Hematopoietic multipotent progenitor cell treated with erythropoietin and hydrocortisone succinate and interleukin-3 and kit ligand, for 17 days (in vitro differentiated cells): ENCODE measurements at regions not wholly inside any gene's neighbourhood (a gene's known extent, or its start where the extent isn't known, plus 50 kb on each side); places are given as distances from the start of the nearest gene placed in this dataset.

Experiments
- DNase-seq: peaks from one replicate; pipeline ENCODE4 v3.0.0-alpha.2; 2015; ENCODE audit warnings: low spot score

GRCh38 chr2:8481463-8482009, 200.3 kb upstream of the ID2 start:
- DNase-seq, result no peak

- DNase-seq, result no peak
These were observed 199.4 kb upstream of the ID2 start for GRCh38 chr2:8482432-8482831.

GRCh38 chr2:8484502-8485283, 197.2 kb upstream of the ID2 start:
- no peak for DNase-seq

DNA sequence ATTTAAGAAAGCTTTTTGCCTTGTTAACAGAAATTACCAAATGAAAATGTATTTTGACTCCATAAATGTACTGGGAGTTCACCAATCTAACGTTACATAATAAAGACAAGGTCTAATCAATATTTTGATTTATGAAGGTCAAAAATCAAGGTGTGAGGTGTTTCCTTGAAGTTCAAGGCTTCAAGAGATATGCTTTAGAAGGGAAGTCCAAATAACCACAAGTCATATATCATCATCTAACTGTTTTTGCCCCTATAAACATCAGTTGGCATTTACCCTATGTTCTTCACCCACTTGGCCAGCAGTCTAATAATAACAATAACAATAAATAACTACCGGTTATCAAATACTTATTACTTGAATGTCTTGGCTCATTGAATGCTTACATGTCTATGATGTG, 196.1 kb upstream of the ID2 start:
- no peak for DNase-seq

DNA sequence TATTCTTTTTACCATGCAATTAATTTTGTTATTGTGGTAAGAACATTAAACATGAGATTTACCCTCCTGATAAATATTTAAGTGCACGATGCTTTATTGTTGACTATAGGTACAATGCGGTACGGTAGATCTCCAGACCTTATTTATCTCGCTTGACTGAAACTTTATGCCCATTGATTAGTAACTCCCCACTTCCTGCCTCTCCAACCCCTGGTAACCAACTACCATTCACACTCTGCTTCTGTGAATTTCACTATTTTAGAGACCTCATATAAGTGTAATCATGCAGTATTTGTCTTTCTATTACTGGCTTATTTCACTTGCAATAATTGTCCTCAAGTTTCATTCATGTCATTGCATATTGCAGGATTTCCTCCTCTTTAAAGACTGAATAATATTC, 195.7 kb upstream of the ID2 start:
- DNase-seq, result no peak

DNA sequence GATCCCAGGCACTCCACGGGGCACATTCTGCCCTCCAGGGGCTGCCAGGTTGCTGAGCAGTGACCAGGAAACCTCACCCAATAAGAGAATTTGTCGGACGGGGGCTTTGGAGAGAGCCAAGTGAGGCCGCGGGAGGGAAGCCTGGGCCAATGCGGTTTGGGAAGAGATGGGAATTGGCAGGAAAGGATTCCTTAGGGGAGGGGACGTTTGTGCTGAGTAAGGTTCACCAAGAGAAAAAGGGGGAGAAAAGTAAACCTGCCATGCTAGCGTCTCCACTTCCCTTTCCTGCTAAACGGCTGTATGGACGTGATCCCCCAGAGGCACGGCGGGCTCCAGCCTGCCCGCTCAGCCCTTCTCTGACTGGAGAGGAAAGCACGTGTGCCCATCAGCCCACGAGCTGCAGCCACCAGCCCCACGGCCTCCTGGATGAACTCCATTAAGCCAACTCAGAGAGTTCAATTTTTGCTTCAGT, 194.4 kb upstream of the ID2 start:
- DNase-seq, result no peak

GRCh38 chr2:8488001-8488738, 193.7 kb upstream of the ID2 start:
- DNase-seq, result no peak

GRCh38 chr2:8489221-8489620, 192.6 kb upstream of the ID2 start:
- DNase-seq, result no peak

GRCh38 chr2:8489751-8490150, 192.1 kb upstream of the ID2 start:
- no peak for DNase-seq

DNA sequence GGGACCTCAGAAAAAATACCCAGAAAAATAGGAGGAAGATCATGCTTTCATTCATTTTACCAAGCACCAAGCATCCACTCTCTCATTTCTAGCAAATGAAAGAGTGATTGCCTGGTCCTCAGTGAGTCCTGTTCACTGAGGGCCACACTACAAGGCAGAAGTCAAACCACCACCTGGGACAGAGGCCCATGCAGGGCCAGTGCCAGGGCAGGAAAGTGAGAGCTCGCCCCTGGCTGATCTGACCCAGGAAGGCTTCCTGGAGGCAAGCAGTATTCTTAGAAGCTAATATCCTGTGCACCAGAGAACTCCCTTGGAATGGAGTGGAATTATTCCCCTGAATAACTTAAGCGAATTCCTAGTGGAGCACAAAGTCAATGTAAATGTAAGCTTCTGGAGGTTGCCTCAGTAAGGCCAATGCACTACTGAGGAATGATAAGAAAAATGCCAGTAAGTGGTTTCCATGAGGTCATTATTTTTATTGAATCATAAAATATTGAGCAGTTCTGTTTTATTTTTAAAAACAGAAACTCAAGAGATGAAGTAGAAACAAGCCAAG, 191.6 kb upstream of the ID2 start:
- DNase-seq, result no peak

DNA sequence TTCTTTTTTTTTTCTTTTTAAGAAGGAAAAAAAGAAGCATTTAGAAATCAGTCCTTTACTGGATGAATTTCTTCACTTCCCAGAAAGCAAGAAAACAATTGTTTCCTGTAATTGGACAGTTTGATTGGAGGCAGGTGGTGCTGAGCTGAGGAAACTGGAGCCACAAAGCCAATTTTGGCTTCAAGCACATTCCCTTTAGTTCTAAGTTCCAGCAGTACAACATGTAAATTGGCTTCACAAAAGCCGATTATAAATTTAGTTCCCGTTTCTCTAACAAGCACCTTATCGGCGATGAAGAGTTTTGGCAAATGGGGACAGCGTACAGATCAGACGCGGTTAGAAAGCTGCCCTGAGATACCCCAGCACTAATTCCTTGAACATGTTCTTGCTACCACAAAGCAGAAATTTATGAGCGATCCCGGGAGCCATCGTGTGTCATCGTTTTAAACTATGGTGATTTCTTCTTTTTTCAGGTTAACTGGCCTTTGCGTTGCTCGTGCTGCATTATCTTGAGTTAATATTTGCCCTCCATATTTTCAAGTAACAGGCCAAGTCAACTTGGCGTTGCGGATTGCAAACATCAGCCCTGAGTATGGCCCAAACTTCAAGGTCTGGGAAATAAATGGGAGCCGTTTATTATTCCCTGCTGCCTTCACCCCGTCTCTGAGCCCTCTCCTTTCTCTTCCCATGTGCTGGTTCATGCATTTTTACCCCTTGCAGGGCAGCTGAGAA, 190.4 kb upstream of the ID2 start:
- DNase-seq, result no peak

- DNase-seq, result no peak
These were observed 187.7 kb upstream of the ID2 start for GRCh38 chr2:8494151-8494550.

DNA sequence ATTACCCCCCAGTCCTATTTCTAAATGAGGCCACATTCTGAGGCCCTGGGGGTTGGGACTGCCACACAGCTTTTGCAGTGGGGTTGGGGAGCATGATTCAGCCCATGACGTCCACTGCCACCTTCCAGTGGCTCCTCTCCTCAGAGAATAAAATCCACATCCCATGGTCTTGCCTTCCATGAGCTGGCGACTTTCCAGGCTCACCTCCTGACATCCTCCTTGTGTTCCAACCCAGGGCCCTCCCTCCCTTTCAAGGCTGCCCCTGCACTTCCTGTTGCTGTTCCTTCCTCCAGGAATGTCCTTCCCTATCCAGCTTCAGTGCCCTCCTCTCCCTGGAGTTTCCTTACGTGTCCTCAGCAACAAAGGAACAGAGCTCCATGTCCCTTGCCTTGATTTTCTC, 187.3 kb upstream of the ID2 start:
- DNase-seq, result no peak

GRCh38 chr2:8495189-8495989, 186.5 kb upstream of the ID2 start:
- no peak for DNase-seq

GRCh38 chr2:8496079-8496478, 185.8 kb upstream of the ID2 start:
- no peak for DNase-seq

- DNase-seq, result no peak
These were observed 185.2 kb upstream of the ID2 start for GRCh38 chr2:8496617-8497016.

GRCh38 chr2:8498994-8499393, 182.9 kb upstream of the ID2 start:
- DNase-seq, result no peak

GRCh38 chr2:8500124-8501054, 181.5 kb upstream of the ID2 start:
- no peak for DNase-seq

DNA sequence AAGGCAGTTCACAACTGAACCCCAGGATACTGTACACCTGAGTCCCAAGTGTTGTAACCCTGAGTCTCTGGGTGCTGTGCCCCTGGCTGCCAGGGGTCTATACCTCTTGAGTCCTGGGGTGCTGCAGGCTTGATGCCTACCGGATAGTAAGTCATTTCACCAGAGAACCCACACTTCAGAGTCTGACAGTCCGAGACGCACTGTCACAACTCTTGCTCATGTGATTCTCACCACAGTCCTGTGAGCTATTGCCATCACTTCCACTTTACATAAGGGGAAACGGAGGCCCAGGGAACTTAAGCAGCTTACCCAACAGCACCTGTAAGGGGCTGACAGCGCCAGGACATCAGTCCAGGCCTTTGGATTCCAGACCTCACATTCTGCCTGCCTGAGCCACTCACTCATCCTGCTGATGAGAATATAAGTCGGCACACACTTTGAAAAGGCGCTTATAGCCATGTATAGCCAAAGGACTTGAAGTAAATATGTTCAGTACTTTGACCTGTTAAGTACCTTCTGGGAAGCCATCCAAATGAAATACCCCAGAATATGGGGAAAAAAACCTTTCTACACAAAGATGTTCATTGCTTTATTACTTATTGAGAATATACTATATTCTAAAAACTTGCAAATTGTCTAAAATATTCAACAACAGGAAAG, 180.7 kb upstream of the ID2 start:
- DNase-seq, result peak; percentile 7

- DNase-seq, result peak; percentile 35
These were observed 179.5 kb upstream of the ID2 start for GRCh38 chr2:8502316-8502715.
